ENCODE measurements at regions not wholly inside any gene's neighbourhood (a gene's known extent, or its start where the extent isn't known, plus 50 kb on each side); places are given as distances from the start of the nearest gene placed in this dataset.

- H3K4me3 ChIP-seq (replicated peaks; ENCODE audit: low read depth, low read length), result no peak overlapping the region
- no peak for TF ChIP-seq CTCF (IDR thresholded peaks at IDR 0.05; ENCODE audit: low read depth, low read length, missing control alignments)
- no peak for DNase-seq (ENCODE audit: extremely low read depth, low read depth)
Observed at GRCh38 chr11:28471537-28471936, 363.3 kb downstream of the METTL15 start.

- DNase-seq (ENCODE audit: extremely low read depth, low read depth), result no peak
- TF ChIP-seq CTCF (IDR thresholded peaks at IDR 0.05; ENCODE audit: low read depth, low read length, missing control alignments), result no peak
- H3K4me3 ChIP-seq (replicated peaks; ENCODE audit: low read depth, low read length), result no peak overlapping the region
Observed at GRCh38 chr11:28470180-28470579, 362.0 kb downstream of the METTL15 start.

- DNase-seq (ENCODE audit: extremely low read depth, low read depth), result no peak
- no peak for TF ChIP-seq CTCF (IDR thresholded peaks at IDR 0.05; ENCODE audit: low read depth, low read length, missing control alignments)
- no peak overlapping the region for H3K4me3 ChIP-seq (replicated peaks; ENCODE audit: low read depth, low read length)
Observed at GRCh38 chr11:28466506-28466905, 358.3 kb downstream of the METTL15 start.

GRCh38 chr11:28464252-28464867 is 356.2 kb downstream of the METTL15 start:
- DNase-seq (ENCODE audit: extremely low read depth, low read depth), result peak; percentile 5

GRCh38 chr11:28463826-28464225 is 355.6 kb downstream of the METTL15 start:
- no peak for TF ChIP-seq CTCF (IDR thresholded peaks at IDR 0.05; ENCODE audit: low read depth, low read length, missing control alignments)
- DNase-seq (ENCODE audit: extremely low read depth, low read depth), result no peak

More at GRCh38 chr11:28464252-28464867, 356.2 kb downstream of the METTL15 start:
- H3K4me3 ChIP-seq (replicated peaks; ENCODE audit: low read depth, low read length), result no peak overlapping the region
- no peak for TF ChIP-seq CTCF (IDR thresholded peaks at IDR 0.05; ENCODE audit: low read depth, low read length, missing control alignments)

GRCh38 chr11:28461846-28462245 is 353.7 kb downstream of the METTL15 start:
- no peak for TF ChIP-seq CTCF (IDR thresholded peaks at IDR 0.05; ENCODE audit: low read depth, low read length, missing control alignments)
- DNase-seq (ENCODE audit: extremely low read depth, low read depth), result no peak
- no peak overlapping the region for H3K4me3 ChIP-seq (replicated peaks; ENCODE audit: low read depth, low read length)

More at GRCh38 chr11:28463826-28464225, 355.6 kb downstream of the METTL15 start:
- H3K4me3 ChIP-seq (replicated peaks; ENCODE audit: low read depth, low read length), result no peak overlapping the region

GRCh38 chr11:28461338-28461737 is 353.1 kb downstream of the METTL15 start:
- DNase-seq (ENCODE audit: extremely low read depth, low read depth), result no peak
- no peak for TF ChIP-seq CTCF (IDR thresholded peaks at IDR 0.05; ENCODE audit: low read depth, low read length, missing control alignments)

More at GRCh38 chr11:28461338-28461737, 353.1 kb downstream of the METTL15 start:
- no peak overlapping the region for H3K4me3 ChIP-seq (replicated peaks; ENCODE audit: low read depth, low read length)
